AG20443 (cell line): ENCODE measurements at regions not wholly inside any gene's neighbourhood (a gene's known extent, or its start where the extent isn't known, plus 50 kb on each side); places are given as distances from the start of the nearest gene placed in this dataset.

Experiments
- DNase-seq: peaks from one replicate; pipeline ENCODE4 v3.0.0; 2012; ENCODE audit warnings: low spot score, mixed read lengths

DNA sequence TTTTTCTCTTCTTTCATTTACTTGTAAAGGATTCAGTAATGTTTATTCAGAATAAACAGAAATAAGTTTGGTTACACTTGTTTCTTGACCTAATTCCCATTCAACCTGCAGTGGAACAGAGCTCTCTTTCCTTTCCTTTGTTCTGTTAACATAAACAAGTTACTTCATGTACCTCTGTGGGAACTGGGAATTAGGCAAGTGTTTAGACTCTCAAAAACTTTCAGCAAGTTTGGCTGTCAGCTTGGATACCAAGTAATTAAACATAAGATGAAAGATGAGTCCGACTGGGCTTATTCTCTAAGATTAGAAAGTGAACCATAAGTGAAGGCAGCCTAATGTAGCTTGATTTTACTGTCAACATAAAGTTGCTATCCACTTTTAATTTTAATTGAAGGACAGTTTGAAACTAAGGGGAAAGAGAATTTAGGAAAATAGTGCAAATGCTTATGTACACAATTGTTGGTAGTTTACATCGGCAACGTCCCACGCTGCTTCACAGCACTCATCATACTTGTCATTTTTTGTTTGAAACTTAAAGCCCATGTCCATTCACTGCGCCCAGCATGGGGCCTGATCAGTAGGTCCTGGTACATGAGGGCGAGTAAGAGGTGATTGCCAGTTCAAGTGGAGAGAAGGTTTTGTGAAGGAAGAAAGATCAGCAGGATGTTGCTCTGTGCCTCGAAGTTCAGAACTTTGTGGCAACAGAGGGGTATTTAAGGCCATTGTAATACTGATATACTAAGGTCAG, 113.0 kb downstream of the PLEKHG1 start:
- DNase-seq, result no peak

DNA sequence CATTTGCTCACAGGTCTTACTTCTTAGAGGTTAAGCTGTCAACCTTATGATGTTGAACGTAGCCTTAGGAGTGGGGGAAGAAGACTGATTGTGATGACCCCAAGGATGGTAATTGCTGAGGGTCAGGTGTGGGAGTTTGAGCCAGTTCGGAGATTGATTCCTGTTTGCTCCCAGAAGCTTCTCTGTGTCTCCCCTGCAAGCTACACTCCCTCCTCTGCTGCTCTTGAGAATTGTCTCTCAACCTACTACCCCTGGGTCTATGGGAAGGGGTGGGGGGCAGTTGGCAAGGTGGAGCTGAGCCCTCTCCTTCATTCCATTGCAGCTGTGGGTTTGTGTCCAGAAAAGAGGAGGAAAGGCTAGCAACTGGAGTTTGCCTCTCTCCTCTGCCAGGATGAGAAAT, 113.8 kb downstream of the PLEKHG1 start:
- DNase-seq, result no peak

DNA sequence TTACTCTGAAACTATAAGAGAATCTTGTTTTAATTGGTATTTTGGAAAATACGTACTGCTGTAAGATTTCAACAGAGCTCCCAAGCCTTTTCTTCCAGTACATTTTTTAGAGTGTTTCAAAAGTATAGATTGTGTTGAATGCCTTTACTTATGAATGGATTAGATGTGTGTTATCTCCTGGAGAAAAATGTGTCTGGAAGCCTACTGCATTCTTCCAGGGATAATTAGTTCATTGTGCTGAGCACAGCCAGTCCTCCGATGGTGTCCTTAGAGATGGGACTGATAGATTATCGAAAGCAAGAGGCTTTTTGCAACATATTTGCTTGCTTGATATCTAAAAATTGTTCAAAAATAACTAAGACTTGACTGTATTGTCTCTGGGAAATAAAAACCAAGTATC, 114.2 kb downstream of the PLEKHG1 start:
- no peak for DNase-seq

DNA sequence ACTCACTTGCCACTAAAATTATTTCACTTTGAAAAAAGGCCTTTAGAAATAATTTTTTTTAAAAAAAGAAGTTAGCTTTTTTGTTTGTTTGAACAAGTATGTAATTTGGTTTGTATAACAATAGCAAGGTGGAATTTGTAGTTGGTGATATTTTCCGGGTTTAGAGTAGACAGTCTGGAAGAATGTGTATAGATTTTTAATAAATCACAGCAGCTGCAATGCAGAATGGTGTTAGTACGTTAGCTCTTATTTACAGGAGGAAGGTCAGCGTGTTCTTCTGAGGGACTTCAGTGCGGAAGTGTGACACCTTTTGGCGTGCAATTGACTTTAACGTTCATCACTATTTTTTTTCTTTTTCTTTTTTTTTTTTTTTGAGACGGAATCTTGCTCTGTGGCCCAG, 115.4 kb downstream of the PLEKHG1 start:
- no peak for DNase-seq

- DNase-seq, result no peak
These were observed 117.7 kb downstream of the PLEKHG1 start for GRCh38 chr6:150717419-150717818.

DNA sequence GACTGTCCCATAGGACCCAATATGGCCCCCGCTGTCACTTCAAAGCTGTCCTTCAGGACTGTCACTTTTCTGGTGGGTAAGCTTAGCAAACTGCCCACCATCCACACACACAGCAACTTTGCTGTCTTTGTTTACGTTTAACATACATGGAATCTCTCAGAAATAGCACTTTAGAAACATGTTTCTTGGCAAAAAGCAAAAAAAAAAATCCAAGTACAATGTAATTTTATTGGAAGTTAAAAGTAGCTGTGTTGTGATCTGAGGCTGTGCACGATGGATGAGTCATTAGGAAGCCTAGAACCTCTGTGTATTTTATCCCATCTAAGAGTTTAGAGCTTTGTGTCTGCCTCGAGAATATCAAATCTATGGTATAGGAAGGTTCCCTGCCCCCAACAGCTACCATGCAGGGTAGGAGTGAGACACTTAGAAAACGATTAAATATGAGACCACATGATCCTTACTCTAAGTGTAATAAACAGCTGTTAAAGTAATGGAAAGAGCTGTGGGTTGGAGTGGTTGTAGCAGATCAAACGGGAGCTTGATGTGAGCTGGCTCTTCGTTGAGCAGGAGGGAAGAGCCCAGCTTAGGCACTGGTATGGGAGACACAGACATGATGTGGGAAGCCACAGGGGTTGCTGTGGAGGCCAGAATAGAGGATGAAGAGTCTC, 119.5 kb downstream of the PLEKHG1 start:
- DNase-seq, result no peak

DNA sequence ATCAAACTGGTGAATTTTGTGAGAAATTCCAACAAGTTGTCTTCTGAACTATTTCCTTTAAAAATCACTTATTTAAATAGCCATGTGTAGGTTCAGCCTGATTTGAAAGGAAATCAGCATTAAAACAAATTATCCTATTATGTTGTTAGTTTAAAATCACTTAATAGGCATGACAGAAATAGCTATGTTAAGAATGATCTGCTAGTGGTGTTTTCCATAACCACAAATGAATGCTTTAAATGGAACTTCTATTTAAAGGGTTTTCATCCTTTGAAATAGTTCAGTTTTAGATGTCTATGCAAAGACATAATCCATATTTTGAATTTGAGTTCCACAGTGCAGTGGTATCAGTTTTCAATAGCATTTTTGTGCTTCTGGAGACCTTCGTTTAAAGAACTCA, 120.1 kb downstream of the PLEKHG1 start:
- no peak for DNase-seq

DNA sequence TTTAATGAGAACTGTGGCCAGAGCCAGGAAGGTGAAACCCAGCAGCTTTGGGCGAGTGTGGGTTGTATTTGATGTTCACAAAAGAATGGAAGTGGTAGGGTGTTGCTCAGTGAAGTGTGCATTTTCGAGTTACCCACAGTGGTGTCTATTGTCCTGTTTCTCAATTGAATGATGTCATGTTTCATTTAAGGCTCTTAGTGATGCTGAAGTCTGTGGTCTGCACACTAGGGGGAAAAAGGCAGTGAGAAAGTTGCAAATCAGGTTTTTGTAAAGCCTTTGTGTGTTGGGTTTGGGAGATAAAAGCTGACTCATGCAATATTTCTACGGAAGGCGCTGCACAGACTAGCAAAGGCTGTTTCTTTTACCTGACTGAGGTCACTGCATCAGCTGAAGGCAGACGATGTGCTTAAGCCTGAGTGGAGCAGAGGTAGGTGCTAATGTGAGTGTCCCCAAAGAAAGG, 121.1 kb downstream of the PLEKHG1 start:
- DNase-seq, result no peak

GRCh38 chr6:150721418-150722266, 122.0 kb downstream of the PLEKHG1 start:
- DNase-seq, result no peak

DNA sequence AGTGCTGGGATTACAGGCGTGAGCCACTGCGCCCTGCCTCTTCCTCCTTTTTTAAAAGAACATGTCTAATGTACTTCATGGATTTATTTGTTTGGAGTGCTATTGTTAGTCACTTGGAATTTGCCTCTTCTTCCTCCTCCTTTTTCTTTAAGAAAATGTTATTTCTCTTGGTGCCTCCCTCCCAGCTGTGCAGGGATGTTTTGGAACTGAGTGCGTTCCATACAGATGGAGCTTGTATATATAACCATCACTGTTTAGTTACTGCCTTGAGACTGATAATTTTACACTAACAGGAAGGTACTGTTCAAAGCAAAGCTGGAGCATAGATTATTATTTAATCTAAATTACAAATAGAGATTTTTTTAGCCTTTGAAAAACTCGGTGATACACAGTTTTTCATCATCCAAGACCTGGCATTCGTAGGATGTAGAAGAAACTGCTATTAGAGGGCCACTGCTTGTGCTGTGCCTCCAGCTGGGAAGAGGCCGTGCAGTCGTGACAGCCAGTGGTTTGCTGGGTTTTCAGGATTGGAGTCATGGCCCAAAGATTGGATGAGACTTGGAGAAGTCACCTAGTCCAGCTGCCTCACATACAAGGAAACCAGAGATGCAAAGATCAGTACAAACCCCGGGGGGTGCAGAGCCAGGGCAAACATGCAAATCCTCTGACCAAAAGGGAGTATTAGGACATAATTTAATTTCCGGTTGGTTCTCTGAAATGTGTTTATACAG, 123.1 kb downstream of the PLEKHG1 start:
- no peak for DNase-seq

- no peak for DNase-seq
These were observed 123.6 kb downstream of the PLEKHG1 start for GRCh38 chr6:150723345-150723658.

DNA sequence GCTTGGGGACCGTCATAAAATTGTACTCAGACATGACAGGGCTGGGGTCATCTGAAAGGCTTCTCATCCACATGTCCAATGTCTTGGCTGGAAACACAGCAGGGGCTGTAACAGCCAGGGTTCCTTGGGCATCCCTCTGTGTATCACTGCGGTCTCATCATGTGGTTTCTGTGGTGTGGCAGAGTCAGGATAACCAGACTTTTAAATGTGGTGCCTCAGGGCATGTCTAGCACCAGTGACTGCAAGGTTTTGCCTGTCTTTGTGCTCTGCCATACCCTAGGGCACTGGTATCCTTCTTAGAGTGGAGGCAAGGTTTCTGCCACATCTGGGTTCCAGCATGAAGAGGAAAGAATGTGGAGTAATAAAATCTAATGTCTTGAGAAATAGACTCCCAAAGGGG, 124.2 kb downstream of the PLEKHG1 start:
- DNase-seq, result no peak

DNA sequence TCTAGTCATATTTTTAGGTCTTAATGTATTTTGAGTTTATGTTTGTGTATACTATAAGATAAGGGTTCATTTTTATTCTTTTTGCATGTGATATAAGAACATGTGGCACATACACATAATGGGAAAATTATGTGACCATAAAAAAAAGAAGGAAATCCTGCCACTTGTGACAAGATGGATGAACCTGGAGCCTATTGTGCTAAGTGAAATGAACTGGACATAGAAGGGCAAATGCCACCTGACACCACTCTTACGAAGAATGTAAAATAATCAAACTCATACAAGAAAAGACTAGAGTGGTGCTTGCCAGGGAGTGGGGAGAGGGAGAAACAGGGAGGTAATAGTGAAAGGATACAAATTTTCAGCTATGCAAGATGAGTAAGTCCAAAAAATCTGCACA, 126.1 kb downstream of the PLEKHG1 start:
- no peak for DNase-seq

- no peak for DNase-seq
These were observed 129.6 kb downstream of the PLEKHG1 start for GRCh38 chr6:150729188-150729748.

DNA sequence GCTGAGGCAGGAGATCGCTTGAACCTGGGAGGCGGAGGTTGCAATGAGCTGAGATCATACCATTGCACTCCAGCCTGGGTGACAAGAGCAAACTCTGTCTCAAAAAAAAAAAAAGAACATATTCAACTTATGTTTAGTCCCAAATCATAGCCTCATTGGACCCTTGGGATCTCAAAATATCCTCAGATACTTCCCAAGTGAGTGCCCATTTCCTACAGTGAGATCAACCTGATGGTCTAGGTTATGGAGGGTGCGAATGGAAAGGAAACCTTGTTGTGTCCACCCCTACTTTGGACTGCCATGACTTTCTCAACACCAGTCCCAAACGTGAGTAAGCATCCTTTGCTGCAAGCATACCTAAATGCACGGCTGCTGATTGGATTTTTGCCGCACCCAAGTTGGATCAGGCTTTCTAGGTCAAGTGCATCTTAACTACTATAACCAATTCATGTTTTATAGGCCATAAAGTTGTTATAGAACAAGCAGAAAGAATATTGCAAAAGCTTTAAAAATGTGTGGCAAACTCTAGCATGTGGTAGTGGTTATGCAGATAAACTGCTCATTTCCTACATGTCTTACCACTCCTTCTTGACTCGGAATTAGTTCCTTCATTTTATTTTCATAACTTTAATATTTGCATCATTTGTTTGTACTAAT, 131.2 kb downstream of the PLEKHG1 start:
- DNase-seq, result no peak

DNA sequence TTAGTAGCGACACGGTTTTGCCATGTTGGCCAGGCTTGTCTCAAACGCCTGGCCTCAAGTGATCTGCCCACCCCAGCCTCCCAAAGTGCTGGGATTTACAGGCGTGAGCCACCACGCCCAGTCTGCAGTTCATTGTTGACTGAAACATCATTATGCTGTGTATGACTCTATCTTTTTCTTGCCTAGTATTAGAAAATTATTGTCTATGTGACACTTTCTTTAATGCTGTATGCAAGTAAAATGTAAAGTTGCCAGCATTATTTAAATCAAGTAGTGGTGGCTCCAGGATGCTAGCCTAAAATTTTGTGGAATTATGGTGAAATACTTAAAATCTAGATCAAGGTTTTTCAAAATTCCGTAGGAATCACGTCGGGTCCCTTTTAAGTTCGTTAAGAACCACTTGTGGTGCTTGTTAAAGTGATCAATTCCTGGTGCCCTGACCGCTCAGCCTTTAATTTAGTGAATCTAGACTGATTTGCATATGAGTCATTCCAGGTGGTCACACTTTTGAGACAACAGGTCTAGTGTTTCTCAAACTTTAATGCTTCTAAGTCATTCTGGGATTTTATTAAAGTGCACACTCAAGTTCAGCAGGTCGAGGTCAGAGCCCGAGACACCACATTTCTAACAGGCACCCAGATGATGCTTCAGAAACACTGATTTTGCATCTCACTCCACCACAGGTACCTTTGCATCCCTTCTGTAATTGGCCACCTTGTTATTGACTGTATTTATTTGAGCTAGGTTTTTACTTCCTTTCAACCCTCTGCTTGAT, 132.6 kb upstream of the MTHFD1L start:
- no peak for DNase-seq

GRCh38 chr6:150733726-150734125, 131.8 kb upstream of the MTHFD1L start:
- no peak for DNase-seq

- no peak for DNase-seq
These were observed 131.3 kb upstream of the MTHFD1L start for GRCh38 chr6:150734235-150734634.

- DNase-seq, result no peak
These were observed 130.1 kb upstream of the MTHFD1L start for GRCh38 chr6:150735341-150735851.

DNA sequence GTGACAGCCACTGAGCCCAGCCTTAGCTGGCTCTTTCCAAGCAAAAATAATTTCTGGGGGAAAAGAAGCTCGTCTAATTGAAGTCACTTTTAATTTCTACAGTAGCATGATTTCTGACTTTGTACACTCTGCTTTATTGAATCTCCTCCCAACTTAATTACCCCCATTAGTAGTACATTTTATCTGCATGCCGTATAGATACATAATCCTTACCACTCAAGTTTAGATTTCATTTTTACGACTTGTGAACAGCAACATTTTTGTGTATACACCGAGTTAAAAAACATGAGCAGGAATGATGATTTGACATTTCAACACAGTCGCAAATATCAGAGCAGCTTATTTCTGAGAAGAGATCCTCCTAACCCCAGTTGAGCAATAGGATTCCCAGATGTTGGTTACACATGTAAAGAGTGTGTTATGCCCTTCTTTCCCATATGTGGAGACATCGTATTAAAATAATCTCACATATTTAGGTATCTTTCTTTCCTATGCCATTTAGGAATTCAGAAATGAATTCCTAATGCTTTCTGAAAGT, 127.3 kb upstream of the MTHFD1L start:
- DNase-seq, result no peak
